Prostate gland (tissue), 2 donors: ENCODE measurements at regions not wholly inside any gene's neighbourhood (a gene's known extent, or its start where the extent isn't known, plus 50 kb on each side); places are given as distances from the start of the nearest gene placed in this dataset.

Experiments
- CTCF ChIP-seq, 4 experiments: fragments of 200-600 bp in 2 of 4; fragments of 450-650 bp in 2 of 4; sonication (generic) in 2 of 4; IDR thresholded peaks; 1 replicate in 3 of 4; 2 replicates in 1 of 4; pipeline ENCODE4 v1.5.1; 2016 to 2019; ENCODE audit warnings: antibody characterized with exemption in 4 of 4, mild to moderate bottlenecking in 2 of 4, moderate library complexity in 2 of 4
- POLR2A ChIP-seq: fragments of 450-650 bp; IDR thresholded peaks from one replicate; pipeline ENCODE4 v1.6.1; 2016; ENCODE audit warnings: antibody characterized with exemption, mild to moderate bottlenecking

GRCh38 chr17:6322316-6322715 lies 112.6 kb downstream of the AIPL1 start:
- TF ChIP-seq CTCF (IDR thresholded peaks at IDR 0.05) (no peak), POLR2A (no peak)
